ENCODE measurements at regions not wholly inside any gene's neighbourhood (a gene's known extent, or its start where the extent isn't known, plus 50 kb on each side); places are given as distances from the start of the nearest gene placed in this dataset.

DNA sequence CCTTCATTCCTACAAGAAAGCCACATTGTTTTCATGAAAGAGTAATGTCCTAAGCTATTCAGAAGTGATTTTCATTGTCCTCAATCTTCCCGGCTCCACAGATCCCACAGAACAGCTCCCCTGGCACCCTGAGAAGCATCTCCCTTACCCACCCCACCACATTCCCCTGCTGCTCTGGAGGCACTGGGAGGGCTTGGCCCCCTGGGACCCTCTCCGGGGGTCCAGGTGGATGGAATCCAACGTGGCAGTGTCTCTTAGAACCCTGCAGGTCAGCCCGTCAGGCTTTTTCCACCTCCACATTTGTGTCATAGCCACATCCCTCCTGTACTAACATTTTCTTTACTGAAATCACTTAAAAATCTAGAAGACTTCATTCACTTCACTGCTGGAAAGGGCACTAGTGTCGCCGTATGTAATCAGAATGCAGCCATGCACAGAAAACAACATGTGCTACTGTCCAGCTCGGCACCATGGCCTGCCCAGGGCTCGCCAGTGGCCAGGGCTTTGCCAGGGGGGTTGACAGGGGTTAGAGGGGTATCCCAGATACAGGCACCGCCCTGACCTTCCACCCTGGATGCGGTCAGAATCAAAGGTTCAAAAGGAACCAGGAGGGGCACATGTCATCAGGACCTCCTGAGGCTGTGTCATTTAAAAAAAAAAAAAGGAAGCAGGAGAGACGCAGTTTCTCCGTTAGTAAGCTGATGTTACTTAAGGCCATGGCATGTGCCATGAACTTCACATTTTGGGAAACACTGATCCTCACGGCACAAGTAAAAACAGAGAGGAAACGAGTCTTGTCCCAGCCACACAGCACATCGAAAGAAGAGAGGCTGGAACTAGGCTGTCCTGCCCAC lies 106.3 kb downstream of the LSM3 start:
- Histone ChIP-seq H3K27me3 (ENCODE audit: control insufficient read depth in 1 of 2, insufficient read depth in 1 of 2, low read length in 2 of 2) (peaks cover 0 to 60% of the 10 kb centered on the region in 2 experiments), H2AFZ (ENCODE audit: low read depth, low read length) (no peak overlapping the region), H3K9me3 (ENCODE audit: control insufficient read depth, low read length) (no peaks in the 10 kb centered on the region), H3K36me3 (ENCODE audit: control insufficient read depth in 1 of 2, insufficient read depth in 2 of 2, low read depth in 1 of 2, low read length in 2 of 2) (no peaks in the 10 kb centered on the region), H2BK15ac (ENCODE audit: low read depth, poor library complexity, severe bottlenecking) (no peak overlapping the region), H2BK120ac (ENCODE audit: low read depth, low read length) (no peak overlapping the region), H2AK5ac (ENCODE audit: low read length, severe bottlenecking) (peak overlapping the region; percentile 6), H3K23ac (ENCODE audit: low read length in 2 of 2) (no peak overlapping the region), H3K4me2 (ENCODE audit: low read length, poor library complexity, severe bottlenecking) (no peak overlapping the region), H2BK12ac (ENCODE audit: low read length in 2 of 2) (no peak overlapping the region), H3K14ac (ENCODE audit: low read length in 2 of 2) (no peak overlapping the region), H3K18ac (ENCODE audit: low read depth in 1 of 2, low read length in 2 of 2) (no peak overlapping the region), H4K8ac (ENCODE audit: low read length) (no peak overlapping the region), H2BK5ac (ENCODE audit: low read depth, low read length, poor library complexity, severe bottlenecking) (no peak overlapping the region), H3K4me1 (ENCODE audit: control insufficient read depth, insufficient read depth, low read depth, low read length) (peaks cover 17% of the 10 kb centered on the region), H3K4me3 (ENCODE audit: insufficient read depth in 1 of 2, low read depth in 1 of 2, low read length in 2 of 2) (no peak overlapping the region), H3K79me1 (replicated peaks; ENCODE audit: low read length, poor library complexity, severe bottlenecking) (no peaks in the 10 kb centered on the region), H3K4ac (ENCODE audit: low read depth in 1 of 2, low read length in 2 of 2) (no peak overlapping the region), H3K27ac (ENCODE audit: low read length, poor library complexity, severe bottlenecking) (no peak overlapping the region), H3K9ac (ENCODE audit: low read length) (no peak overlapping the region), H4K91ac (ENCODE audit: low read length) (no peak overlapping the region)
- DNase-seq = no peak
- 83% methylated on average over 15 of the region's 15 CpGs for WGBS

DNA sequence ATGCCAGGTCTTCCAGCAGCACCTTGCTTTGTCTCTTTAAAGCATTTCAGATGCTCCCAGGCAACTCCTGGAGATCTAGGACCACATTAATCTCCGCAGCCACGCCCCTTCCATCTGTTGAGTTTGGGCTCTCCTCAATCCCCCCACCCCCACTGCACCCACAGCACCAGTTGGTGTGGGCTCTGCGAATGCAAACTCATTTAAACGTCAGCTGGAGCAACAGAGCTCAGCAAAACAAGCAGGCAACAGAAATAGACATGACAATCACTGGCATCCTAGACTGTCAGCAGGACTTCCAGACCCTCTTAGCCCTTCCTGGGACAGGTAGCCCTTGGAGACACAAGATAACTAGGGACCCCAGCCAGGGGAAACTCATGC lies 106.9 kb downstream of the LSM3 start:
- Histone ChIP-seq H3K79me1 (replicated peaks; ENCODE audit: low read length, poor library complexity, severe bottlenecking) (no peaks in the 10 kb centered on the region), H3K14ac (ENCODE audit: low read length in 2 of 2) (no peak overlapping the region), H4K91ac (ENCODE audit: low read length) (no peak overlapping the region), H3K9ac (ENCODE audit: low read length) (no peak overlapping the region), H3K4ac (ENCODE audit: low read depth in 1 of 2, low read length in 2 of 2) (no peak overlapping the region), H2BK5ac (ENCODE audit: low read depth, low read length, poor library complexity, severe bottlenecking) (no peak overlapping the region), H2BK120ac (ENCODE audit: low read depth, low read length) (no peak overlapping the region), H3K9me3 (ENCODE audit: control insufficient read depth, low read length) (no peaks in the 10 kb centered on the region), H3K4me3 (ENCODE audit: insufficient read depth in 1 of 2, low read depth in 1 of 2, low read length in 2 of 2) (no peak overlapping the region), H3K23ac (ENCODE audit: low read length in 2 of 2) (no peak overlapping the region), H2AFZ (ENCODE audit: low read depth, low read length) (no peak overlapping the region), H3K27ac (ENCODE audit: low read length, poor library complexity, severe bottlenecking) (no peak overlapping the region), H3K18ac (ENCODE audit: low read depth in 1 of 2, low read length in 2 of 2) (no peak overlapping the region), H3K4me1 (ENCODE audit: control insufficient read depth, insufficient read depth, low read depth, low read length) (peaks cover 18% of the 10 kb centered on the region), H2BK15ac (ENCODE audit: low read depth, poor library complexity, severe bottlenecking) (no peak overlapping the region), H3K36me3 (ENCODE audit: control insufficient read depth in 1 of 2, insufficient read depth in 2 of 2, low read depth in 1 of 2, low read length in 2 of 2) (no peaks in the 10 kb centered on the region), H4K8ac (ENCODE audit: low read length) (no peak overlapping the region), H2BK12ac (ENCODE audit: low read length in 2 of 2) (no peak overlapping the region), H3K4me2 (ENCODE audit: low read length, poor library complexity, severe bottlenecking) (no peak overlapping the region), H2AK5ac (ENCODE audit: low read length, severe bottlenecking) (no peak overlapping the region), H3K27me3 (ENCODE audit: control insufficient read depth in 1 of 2, insufficient read depth in 1 of 2, low read length in 2 of 2) (peaks cover 0 to 60% of the 10 kb centered on the region in 2 experiments)
- DNase-seq = no peak
- WGBS = 62% methylated on average over 4 of the region's 4 CpGs

DNA sequence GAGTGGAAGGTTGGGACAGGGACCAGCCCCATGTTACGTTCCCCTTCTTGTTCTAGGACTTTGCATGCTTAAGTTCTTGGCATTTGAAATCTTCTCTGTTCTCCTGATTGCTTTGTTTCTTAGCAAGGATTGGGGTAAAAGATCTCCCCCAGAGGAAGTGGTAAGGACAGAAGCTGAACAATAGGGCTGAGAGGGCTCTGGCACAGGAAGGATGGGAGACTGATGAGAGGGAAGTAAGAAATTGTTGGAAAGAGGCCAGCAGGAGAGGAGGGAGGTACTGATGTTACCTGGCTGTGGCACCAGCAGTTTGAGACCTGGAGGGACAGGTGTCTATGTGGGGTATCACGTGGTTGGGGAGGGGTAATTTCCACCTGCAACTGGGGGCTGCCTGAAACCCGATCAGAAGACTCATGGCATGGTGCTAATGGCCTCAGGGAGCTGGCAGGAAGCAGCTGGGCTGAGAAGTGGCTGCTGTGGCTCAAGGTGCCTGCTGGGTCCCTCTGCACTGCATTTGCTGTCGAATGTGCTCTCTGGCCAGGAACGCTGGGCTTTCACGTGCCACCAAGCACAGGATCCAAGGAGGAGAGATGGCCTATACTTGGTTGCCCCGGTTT lies 108.4 kb downstream of the LSM3 start:
- H2BK12ac ChIP-seq (ENCODE audit: low read length in 2 of 2) = no peak overlapping the region
- no peak overlapping the region for H3K4me2 ChIP-seq (ENCODE audit: low read length, poor library complexity, severe bottlenecking)
- H2BK15ac ChIP-seq (ENCODE audit: low read depth, poor library complexity, severe bottlenecking) = no peak overlapping the region
- H3K18ac ChIP-seq (ENCODE audit: low read depth in 1 of 2, low read length in 2 of 2) = no peak overlapping the region
- no peak overlapping the region for H3K4me3 ChIP-seq (ENCODE audit: insufficient read depth in 1 of 2, low read depth in 1 of 2, low read length in 2 of 2)
- no peaks in the 10 kb centered on the region for H3K36me3 ChIP-seq (ENCODE audit: control insufficient read depth in 1 of 2, insufficient read depth in 2 of 2, low read depth in 1 of 2, low read length in 2 of 2)
- peak overlapping the region in 1 of 2 experiments; percentile 2 for H3K4ac ChIP-seq (ENCODE audit: low read depth in 1 of 2, low read length in 2 of 2)
- peaks cover 23% of the 10 kb centered on the region for H3K4me1 ChIP-seq (ENCODE audit: control insufficient read depth, insufficient read depth, low read depth, low read length)
- peak overlapping the region; percentile 47 for H2AK5ac ChIP-seq (ENCODE audit: low read length, severe bottlenecking)
- no peak overlapping the region for H3K27ac ChIP-seq (ENCODE audit: low read length, poor library complexity, severe bottlenecking)
- H3K23ac ChIP-seq (ENCODE audit: low read length in 2 of 2) = no peak overlapping the region
- H2AFZ ChIP-seq (ENCODE audit: low read depth, low read length) = no peak overlapping the region
- WGBS = 82% methylated on average over 7 of the region's 7 CpGs
- no peaks in the 10 kb centered on the region for H3K9me3 ChIP-seq (ENCODE audit: control insufficient read depth, low read length)
- no peak overlapping the region for H4K91ac ChIP-seq (ENCODE audit: low read length)
- peaks cover 0 to 57% of the 10 kb centered on the region in 2 experiments for H3K27me3 ChIP-seq (ENCODE audit: control insufficient read depth in 1 of 2, insufficient read depth in 1 of 2, low read length in 2 of 2)
- H2BK120ac ChIP-seq (ENCODE audit: low read depth, low read length) = no peak overlapping the region
- H2BK5ac ChIP-seq (ENCODE audit: low read depth, low read length, poor library complexity, severe bottlenecking) = no peak overlapping the region
- H3K9ac ChIP-seq (ENCODE audit: low read length) = no peak overlapping the region
- H3K79me1 ChIP-seq (replicated peaks; ENCODE audit: low read length, poor library complexity, severe bottlenecking) = no peaks in the 10 kb centered on the region
- no peak overlapping the region for H4K8ac ChIP-seq (ENCODE audit: low read length)
- no peak for DNase-seq
- H3K14ac ChIP-seq (ENCODE audit: low read length in 2 of 2) = no peak overlapping the region

DNA sequence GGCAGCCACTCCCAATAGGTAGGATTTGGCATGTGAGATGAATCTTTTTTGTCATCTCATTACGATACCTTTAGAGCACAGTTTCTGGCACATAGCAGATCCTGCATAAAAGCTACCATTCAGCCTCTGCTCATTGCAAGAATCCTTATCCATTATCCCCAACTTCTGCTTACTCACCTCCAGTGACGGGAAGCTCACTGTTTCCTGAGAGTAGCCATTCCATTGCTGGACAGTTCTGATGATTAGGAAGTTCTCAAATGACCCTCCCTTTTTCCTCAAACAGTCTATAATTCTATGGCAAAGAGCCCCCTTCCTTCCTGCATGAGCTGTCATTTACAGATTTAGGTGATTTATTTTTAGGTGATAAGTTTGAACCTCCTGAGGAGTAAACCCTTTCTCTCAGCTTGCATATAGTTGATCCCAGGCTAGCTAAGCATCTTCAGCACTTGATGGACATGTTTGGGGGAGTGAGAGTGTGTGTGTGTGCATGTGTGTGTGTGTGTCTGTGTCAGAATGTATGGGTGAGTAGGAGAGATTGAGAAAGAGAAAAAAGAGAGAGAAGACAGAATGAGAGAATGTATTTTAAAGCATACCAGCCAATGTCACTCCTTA lies 109.7 kb downstream of the LSM3 start:
- Histone ChIP-seq H3K36me3 (ENCODE audit: control insufficient read depth in 1 of 2, insufficient read depth in 2 of 2, low read depth in 1 of 2, low read length in 2 of 2) (no peaks in the 10 kb centered on the region), H4K8ac (ENCODE audit: low read length) (no peak overlapping the region), H3K27me3 (ENCODE audit: control insufficient read depth in 1 of 2, insufficient read depth in 1 of 2, low read length in 2 of 2) (peaks cover 0 to 54% of the 10 kb centered on the region in 2 experiments), H3K27ac (ENCODE audit: low read length, poor library complexity, severe bottlenecking) (no peak overlapping the region), H4K91ac (ENCODE audit: low read length) (no peak overlapping the region), H3K4me1 (ENCODE audit: control insufficient read depth, insufficient read depth, low read depth, low read length) (peaks cover 20% of the 10 kb centered on the region), H3K23ac (ENCODE audit: low read length in 2 of 2) (no peak overlapping the region), H3K4me2 (ENCODE audit: low read length, poor library complexity, severe bottlenecking) (no peak overlapping the region), H2BK12ac (ENCODE audit: low read length in 2 of 2) (no peak overlapping the region), H3K18ac (ENCODE audit: low read depth in 1 of 2, low read length in 2 of 2) (no peak overlapping the region), H3K9ac (ENCODE audit: low read length) (no peak overlapping the region), H2BK15ac (ENCODE audit: low read depth, poor library complexity, severe bottlenecking) (no peak overlapping the region), H2BK5ac (ENCODE audit: low read depth, low read length, poor library complexity, severe bottlenecking) (no peak overlapping the region), H2AK5ac (ENCODE audit: low read length, severe bottlenecking) (peak overlapping the region; percentile 68), H3K9me3 (ENCODE audit: control insufficient read depth, low read length) (no peaks in the 10 kb centered on the region), H3K14ac (ENCODE audit: low read length in 2 of 2) (no peak overlapping the region), H2AFZ (ENCODE audit: low read depth, low read length) (no peak overlapping the region), H2BK120ac (ENCODE audit: low read depth, low read length) (no peak overlapping the region), H3K4ac (ENCODE audit: low read depth in 1 of 2, low read length in 2 of 2) (no peak overlapping the region), H3K4me3 (ENCODE audit: insufficient read depth in 1 of 2, low read depth in 1 of 2, low read length in 2 of 2) (no peak overlapping the region), H3K79me1 (replicated peaks; ENCODE audit: low read length, poor library complexity, severe bottlenecking) (no peaks in the 10 kb centered on the region)
- WGBS = 94% methylated on average over 2 of the region's 2 CpGs
- DNase-seq = no peak

Data from mesenchymal stem cell (in vitro differentiated cells and primary cell).